Stimulated activated naive CD4-positive, alpha-beta T cell treated with Interleukin-2 at 50 U/mL for 16 hours (primary cell): ENCODE measurements at regions not wholly inside any gene's neighbourhood (a gene's known extent, or its start where the extent isn't known, plus 50 kb on each side); places are given as distances from the start of the nearest gene placed in this dataset.

Source experiments
- DNase-seq: peaks from one replicate; lab custom pipeline; 2025; lab: John Stamatoyannopoulos, UW

GRCh38 chr11:70848243-70848750, 404.1 kb downstream of the SHANK2 start:
- DNase-seq, result no peak

DNA sequence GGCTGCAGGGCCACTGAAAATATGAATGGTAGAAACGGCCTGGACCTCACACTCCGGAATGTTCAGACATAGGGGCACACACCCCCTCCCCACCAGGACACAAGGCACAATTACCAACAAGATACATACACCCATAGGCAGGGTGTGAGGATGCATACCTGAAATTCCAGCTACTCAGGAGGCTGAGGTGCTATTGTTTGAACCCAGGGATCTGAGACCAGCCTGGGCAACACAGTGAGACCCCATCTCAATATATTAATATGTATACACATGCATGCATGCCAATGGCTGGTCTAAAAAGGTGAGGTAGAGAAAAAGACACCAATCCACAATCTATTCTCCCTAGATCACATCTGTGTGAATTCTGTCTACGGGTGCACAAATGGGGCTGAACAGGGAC, 403.3 kb downstream of the SHANK2 start:
- no peak for DNase-seq

GRCh38 chr11:70851308-70851707, 401.1 kb downstream of the SHANK2 start:
- DNase-seq, result no peak

DNA sequence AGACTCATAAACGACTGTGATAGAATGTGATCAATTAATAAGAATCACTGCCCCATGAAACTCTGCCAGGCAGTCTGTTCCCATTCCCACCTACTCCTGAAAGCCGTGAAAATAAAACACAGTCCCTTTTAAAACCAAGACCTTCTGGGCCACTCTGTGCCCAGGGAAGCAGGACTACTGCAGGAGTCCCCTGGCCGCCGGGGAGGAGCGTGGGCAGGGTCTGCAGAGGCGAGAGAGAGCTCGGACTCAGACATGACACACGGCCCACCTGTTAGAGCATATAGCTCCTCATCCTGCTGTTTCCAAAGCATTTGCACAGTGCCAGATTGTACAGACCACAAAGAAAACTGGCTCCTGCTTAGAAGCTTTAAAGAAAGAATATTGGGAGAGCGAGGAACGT, 400.5 kb downstream of the SHANK2 start:
- no peak for DNase-seq

GRCh38 chr11:70853068-70853769, 399.2 kb downstream of the SHANK2 start:
- no peak for DNase-seq

GRCh38 chr11:70853770-70854108, 398.6 kb downstream of the SHANK2 start:
- no peak for DNase-seq

DNA sequence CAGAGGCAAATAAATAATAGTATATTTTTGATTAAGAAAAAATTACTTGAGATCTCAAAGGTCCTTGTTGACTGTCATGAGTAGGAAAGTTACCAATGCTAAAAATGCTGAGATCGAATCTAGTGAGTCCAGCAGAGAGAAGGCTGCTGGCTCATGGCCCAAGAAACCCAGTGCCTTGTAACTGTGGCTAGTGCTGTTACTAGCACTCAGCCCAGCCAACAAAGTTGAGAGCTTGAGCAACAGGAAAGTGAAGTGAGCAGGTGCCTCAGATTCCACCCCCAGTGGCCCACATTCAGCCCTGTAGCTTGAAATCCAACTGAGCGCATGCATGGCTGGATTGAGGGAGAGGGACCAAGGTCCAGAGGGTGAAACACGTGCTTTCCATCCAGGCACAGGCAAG, 398.2 kb downstream of the SHANK2 start:
- no peak for DNase-seq

DNA sequence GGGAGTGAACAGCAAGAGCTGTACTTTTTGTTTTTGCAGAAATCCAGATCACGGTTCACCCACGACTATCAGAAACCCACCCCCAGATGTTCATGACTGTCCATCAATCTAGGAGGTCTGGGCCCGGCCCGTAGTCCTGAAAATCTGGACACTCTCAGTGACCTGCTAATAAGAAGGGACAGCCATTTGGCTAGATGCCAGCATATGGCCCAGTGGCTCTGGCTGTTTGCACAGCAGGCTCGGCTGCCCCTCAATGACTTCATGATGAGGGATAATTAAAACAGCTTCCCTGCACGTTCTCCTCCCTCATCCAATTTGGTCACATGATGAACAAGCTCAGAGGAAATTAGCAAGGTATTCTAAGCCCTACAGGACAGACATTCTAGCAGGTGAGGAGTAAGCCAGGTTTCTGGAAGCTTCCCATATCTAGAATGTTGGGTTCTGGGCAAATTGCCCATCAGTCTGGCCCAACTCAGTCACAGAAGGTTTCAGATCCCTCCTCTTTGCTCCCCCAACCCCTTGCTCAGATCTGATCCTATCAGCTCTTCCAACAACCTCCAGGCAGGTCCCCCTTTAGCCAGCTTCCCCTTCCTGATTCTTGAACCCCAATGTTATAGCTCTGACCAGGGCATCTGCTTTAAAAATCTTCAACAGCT, 397.3 kb downstream of the SHANK2 start:
- DNase-seq, result no peak

- DNase-seq, result no peak
Measured at GRCh38 chr11:70857894-70858293, 394.5 kb downstream of the SHANK2 start.

- DNase-seq, result no peak
Measured at GRCh38 chr11:70859180-70859579, 393.2 kb downstream of the SHANK2 start.

DNA sequence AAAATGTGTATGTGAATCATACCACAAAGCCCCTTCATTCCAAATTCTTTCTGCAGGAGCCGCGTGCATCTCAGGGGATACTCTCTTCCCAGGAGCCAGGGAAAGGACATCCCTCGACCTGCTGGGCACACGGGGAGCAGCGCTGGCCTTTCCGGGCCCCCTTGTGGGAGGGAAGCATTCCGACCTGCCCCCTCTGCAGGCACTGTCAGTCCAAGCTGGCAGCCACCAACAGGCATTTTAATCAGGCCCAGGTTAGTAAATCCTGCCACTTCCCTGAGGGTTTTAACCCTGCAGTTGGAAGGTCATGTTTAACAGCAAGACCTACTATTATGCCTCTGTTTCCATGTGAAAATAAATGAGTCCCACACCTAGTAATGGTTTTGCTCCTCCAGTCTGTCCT, 391.5 kb downstream of the SHANK2 start:
- no peak for DNase-seq

DNA sequence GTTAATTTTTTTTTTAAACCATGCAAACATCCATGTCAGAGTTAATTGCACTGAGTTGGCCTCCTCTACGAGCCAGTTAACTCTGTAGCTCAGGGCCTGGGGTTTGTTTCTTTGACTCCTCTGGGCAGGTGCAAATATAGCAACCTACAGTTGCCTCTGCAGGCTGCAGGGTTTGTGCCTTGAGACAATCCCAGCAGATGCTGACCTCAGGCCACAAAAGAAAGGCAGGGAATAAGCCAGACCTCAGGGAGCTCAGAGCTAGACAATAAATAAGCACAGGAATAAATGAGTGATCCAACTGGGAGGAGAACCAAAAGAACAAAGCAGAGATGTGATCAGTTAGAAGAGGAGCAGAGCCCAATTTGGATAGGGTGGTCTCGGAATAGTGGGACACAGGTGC, 390.8 kb downstream of the SHANK2 start:
- no peak for DNase-seq

GRCh38 chr11:70862093-70862492, 390.3 kb downstream of the SHANK2 start:
- DNase-seq, result no peak

DNA sequence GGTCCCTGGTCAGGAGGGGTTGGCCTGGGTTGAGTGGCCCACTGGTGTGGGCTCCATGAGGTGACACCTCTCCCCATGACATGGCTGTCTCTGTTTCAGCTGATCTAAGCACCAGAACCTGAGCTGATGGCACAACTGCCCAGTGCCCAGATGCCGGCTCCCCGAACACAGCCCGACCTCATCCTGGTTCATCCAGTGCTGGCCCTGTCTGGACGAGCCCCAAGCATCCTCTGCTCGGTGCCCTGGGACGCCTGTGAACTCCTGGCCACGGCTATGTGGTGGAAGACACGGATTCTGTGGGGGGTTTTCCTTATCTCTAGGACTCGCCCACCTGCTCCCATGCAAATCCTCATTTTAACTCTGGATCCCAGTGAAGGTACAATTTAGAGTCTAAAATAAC, 389.2 kb downstream of the SHANK2 start:
- no peak for DNase-seq

- no peak for DNase-seq
Measured at GRCh38 chr11:70863993-70864392, 388.4 kb downstream of the SHANK2 start.

DNA sequence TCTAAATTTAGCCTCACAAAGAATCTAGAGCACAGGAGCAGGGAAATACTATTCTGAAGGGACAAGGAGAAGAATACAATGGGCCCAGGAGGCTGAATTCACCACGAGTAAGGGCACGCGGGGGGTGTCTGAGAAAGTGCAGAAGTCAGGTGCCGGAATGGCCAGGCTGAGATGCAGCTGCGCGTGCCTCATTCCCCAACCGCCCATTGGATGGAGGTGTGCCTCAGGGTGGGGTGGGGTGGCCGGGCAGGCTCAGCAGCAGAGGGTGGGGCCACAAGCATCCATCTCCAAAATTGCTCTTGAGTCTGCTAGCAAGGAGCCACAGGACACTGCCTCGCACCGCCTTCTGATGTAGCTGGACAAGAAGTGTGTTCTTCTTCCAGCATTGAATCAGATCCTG, 387.0 kb downstream of the SHANK2 start:
- DNase-seq, result no peak

GRCh38 chr11:70866834-70867233, 385.5 kb downstream of the SHANK2 start:
- DNase-seq, result no peak

DNA sequence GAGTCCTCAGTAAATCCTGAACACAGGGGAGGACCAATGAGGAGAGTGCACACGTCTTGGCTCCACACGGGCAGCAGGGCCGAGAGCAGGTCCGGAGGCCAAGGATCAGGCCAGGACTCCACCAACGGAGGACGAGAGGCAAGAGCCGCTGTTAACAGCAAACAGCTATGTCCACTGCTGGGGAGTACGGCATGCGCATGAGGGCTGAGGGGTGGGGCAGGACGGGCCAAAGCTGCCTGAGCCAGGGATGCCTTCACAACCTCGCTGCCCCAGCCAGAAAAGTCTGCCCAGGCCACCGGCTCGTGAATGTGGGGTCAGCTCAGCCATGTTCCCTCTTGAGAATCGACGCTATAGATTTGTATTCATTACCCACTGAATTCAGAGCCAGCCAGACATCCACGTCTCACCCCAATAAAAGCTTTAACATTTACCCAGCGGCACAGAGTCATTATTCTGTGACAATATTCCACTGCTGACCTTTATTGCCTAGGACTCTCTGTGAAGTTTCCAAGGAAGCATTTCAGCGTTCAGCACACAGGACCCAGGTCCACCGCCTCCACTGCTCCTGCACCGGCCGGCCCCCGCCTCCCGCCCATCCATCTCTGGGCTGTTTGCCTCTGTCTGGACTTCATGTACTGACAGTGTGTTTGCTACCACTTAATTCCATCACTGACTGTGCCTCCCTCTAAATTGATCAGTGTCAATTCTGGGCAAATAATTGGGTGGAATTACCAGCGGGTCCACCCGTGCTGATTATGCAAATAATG, 384.9 kb downstream of the SHANK2 start:
- no peak for DNase-seq

GRCh38 chr11:70868341-70868885, 384.0 kb downstream of the SHANK2 start:
- no peak for DNase-seq

DNA sequence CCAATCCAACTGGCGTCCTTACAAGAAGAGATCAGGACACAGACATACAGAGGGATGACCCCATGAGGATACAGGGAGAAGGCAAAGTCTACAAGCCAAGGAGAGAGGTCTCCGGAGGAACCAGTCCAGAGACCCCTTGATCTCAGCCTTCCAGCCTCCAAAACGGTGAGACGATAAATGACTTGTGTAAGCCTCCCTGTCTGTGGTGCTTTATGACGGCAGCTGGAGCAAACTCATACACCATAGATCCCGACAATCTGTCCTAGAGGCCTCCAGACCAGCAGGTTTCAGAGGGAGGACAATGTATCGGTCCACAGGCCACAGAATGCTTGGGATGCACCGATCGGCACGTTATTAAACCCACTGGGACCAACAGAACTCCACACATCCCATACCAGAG, 383.3 kb downstream of the SHANK2 start:
- DNase-seq, result no peak

GRCh38 chr11:70871881-70872280, 380.5 kb downstream of the SHANK2 start:
- DNase-seq, result no peak

DNA sequence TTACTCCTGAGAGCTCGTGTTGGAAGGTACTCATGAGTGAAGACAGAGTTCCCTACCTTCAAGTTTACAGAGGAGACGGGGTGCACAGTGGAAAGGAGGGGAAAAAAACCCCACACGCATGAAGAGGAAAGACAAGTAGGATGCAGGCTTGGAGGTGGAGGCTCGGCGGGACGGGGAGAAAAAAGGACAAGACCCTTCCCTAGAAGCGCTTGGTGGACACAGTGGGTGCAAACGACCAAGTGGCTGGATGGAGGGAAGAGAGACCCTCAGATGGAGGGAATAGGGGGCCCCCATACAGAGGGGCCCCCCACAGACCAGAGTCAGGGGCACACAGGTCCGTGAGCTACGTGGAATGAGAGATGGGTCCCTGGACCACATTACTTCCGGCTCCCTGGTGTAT, 380.1 kb downstream of the SHANK2 start:
- DNase-seq, result no peak
